ENCODE measurements at regions not wholly inside any gene's neighbourhood (a gene's known extent, or its start where the extent isn't known, plus 50 kb on each side); places are given as distances from the start of the nearest gene placed in this dataset.
"Not testable (repeated sequence)": the region's sequence is repeated elsewhere in the genome, so short reads cannot be mapped to it uniquely, and the experiment has no call there.

- DNase-seq (ENCODE audit: low spot score): no peak
- TF ChIP-seq CTCF (IDR thresholded peaks at IDR 0.05; ENCODE audit: unreplicated experiment): no peak
- H3K4me3 Mint-ChIP-seq (ENCODE audit: unreplicated experiment): no peak overlapping the region
- H3K27me3 Mint-ChIP-seq (ENCODE audit: unreplicated experiment): peaks cover 4% of the 10 kb centered on the region
- H3K36me3 Mint-ChIP-seq (ENCODE audit: low read depth, unreplicated experiment): peaks cover 4% of the 10 kb centered on the region
- H3K27ac Mint-ChIP-seq (ENCODE audit: unreplicated experiment): no peak overlapping the region
- H3K9me3 Mint-ChIP-seq (ENCODE audit: unreplicated experiment): peaks cover 11% of the 10 kb centered on the region
- no peaks in the 10 kb centered on the region for H3K4me1 Mint-ChIP-seq (ENCODE audit: unreplicated experiment)
These were observed 142.1 kb upstream of the PTPRZ1 start for GRCh38 chr7:121730869-121731268.

GRCh38 chr7:121714559-121715303, 158.2 kb upstream of the PTPRZ1 start:
- Mint-ChIP-seq H3K4me1 (ENCODE audit: unreplicated experiment) (peaks cover 6% of the 10 kb centered on the region), H3K27me3 (ENCODE audit: unreplicated experiment) (no peaks in the 10 kb centered on the region), H3K9me3 (ENCODE audit: unreplicated experiment) (no peaks in the 10 kb centered on the region), H3K36me3 (ENCODE audit: low read depth, unreplicated experiment) (no peaks in the 10 kb centered on the region), H3K27ac (ENCODE audit: unreplicated experiment) (no peak overlapping the region), H3K4me3 (ENCODE audit: unreplicated experiment) (no peak overlapping the region)
- no peak for DNase-seq (ENCODE audit: low spot score)
- no peak for TF ChIP-seq CTCF (IDR thresholded peaks at IDR 0.05; ENCODE audit: unreplicated experiment)

DNA sequence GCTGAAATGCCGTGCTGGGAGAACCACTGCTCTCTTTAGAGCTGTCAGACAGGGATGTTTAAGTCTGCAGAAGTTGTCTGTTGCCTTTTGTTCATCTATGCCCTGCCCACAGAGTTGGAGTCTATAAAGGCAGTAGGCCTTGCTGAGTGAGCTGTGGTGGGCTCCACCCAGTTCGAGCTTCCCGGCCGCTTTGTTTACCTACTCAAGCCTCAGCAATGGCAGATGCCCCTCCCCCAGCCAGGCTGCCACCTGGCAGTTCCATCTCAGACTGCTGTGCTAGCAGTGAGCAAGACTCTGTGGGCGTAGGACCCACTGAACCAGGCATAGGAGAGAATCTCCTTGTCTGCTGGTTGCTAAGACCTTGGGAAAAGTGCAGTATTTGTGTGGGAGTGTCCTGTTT, 160.0 kb upstream of the PTPRZ1 start:
- H3K36me3 Mint-ChIP-seq (ENCODE audit: low read depth, unreplicated experiment); H3K27ac Mint-ChIP-seq (ENCODE audit: unreplicated experiment): not testable (repeated sequence)

DNA sequence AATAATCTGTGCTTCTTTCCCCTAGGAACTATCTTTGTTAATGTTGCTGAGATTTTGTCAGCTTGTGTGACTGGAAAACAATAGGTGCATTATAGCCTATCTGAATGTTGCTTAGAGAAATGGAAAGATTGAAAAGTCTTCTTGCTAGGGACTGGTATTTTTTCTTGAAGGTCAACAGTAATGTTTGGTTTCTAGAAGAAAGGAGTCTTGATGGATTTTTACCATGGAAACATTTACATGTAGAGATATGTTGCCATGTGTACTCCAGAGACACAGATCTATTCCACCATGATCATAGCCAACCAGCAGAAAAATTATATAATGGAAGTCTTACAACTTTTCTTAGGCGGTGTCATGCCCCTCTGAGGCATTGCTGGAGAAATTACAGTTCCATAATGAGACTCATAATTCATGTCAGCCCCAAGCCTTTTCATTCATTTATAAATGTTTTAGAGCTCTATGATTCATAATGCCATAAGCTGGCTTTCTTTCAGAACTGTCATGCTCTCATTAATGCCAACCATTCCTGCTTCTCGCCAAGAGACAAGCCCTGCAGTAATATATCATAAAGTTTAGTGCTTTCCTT, 175.1 kb upstream of the PTPRZ1 start:
- no peaks in the 10 kb centered on the region for H3K36me3 Mint-ChIP-seq (ENCODE audit: low read depth, unreplicated experiment)
- no peaks in the 10 kb centered on the region for H3K27me3 Mint-ChIP-seq (ENCODE audit: unreplicated experiment)
- no peaks in the 10 kb centered on the region for H3K9me3 Mint-ChIP-seq (ENCODE audit: unreplicated experiment)
- no peak for TF ChIP-seq CTCF (IDR thresholded peaks at IDR 0.05; ENCODE audit: unreplicated experiment)
- peaks cover 4% of the 10 kb centered on the region for H3K4me1 Mint-ChIP-seq (ENCODE audit: unreplicated experiment)
- no peak for DNase-seq (ENCODE audit: low spot score)
- H3K27ac Mint-ChIP-seq (ENCODE audit: unreplicated experiment): no peak overlapping the region
- no peak overlapping the region for H3K4me3 Mint-ChIP-seq (ENCODE audit: unreplicated experiment)

More for the DNA sequence above, 160.0 kb upstream of the PTPRZ1 start:
- H3K27me3 Mint-ChIP-seq (ENCODE audit: unreplicated experiment); DNase-seq (ENCODE audit: low spot score); H3K9me3 Mint-ChIP-seq (ENCODE audit: unreplicated experiment); H3K4me3 Mint-ChIP-seq (ENCODE audit: unreplicated experiment); H3K4me1 Mint-ChIP-seq (ENCODE audit: unreplicated experiment): not testable (repeated sequence)

- Mint-ChIP-seq H3K27ac (ENCODE audit: unreplicated experiment) (no peak overlapping the region), H3K27me3 (ENCODE audit: unreplicated experiment) (no peaks in the 10 kb centered on the region), H3K4me3 (ENCODE audit: unreplicated experiment) (no peak overlapping the region), H3K4me1 (ENCODE audit: unreplicated experiment) (peaks cover 4% of the 10 kb centered on the region), H3K36me3 (ENCODE audit: low read depth, unreplicated experiment) (no peaks in the 10 kb centered on the region), H3K9me3 (ENCODE audit: unreplicated experiment) (no peaks in the 10 kb centered on the region)
- TF ChIP-seq CTCF (IDR thresholded peaks at IDR 0.05; ENCODE audit: unreplicated experiment): no peak
- no peak for DNase-seq (ENCODE audit: low spot score)
These were observed 176.0 kb upstream of the PTPRZ1 start for GRCh38 chr7:121696954-121697353.

Data from endothelial cell (in vitro differentiated cells).